GM23338 (cell line): ENCODE measurements at regions not wholly inside any gene's neighbourhood (a gene's known extent, or its start where the extent isn't known, plus 50 kb on each side); places are given as distances from the start of the nearest gene placed in this dataset.

Experiments used
- ATAC-seq: fragments of 200-7000 bp; cut with Tn5 transposase; 3 replicates; pipeline ENCODE4 v1.9.1; 2020
- DNase-seq: peaks from one replicate; pipeline ENCODE4 v3.0.0-alpha.2; 2015; ENCODE audit warnings: low spot score
- H2AFZ ChIP-seq: fragments of 200-600 bp; sonication (generic); 2 replicates; pipeline ENCODE4 v1.8.0; 2016; ENCODE audit warnings: antibody characterized with exemption, mild to moderate bottlenecking, moderate library complexity
- H3F3A ChIP-seq: fragments of 200-600 bp; sonication (generic); replicated peaks from 2 replicates; pipeline ENCODE4 v1.8.0; 2017; ENCODE audit warnings: antibody characterized with exemption, mixed run types, low read depth
- H3K27ac ChIP-seq: fragments of 200-600 bp; sonication (generic); 2 replicates; pipeline ENCODE4 v1.6.1; 2016; ENCODE audit warnings: low read depth
- H3K27me3 ChIP-seq: fragments of 200-600 bp; sonication (generic); 2 replicates; pipeline ENCODE4 v1.8.0; 2016; ENCODE audit warnings: mild to moderate bottlenecking, mixed run types, moderate library complexity; ENCODE audit not compliant: insufficient read depth
- H3K36me3 ChIP-seq: fragments of 200-600 bp; sonication (generic); 2 replicates; pipeline ENCODE4 v1.8.0; 2016; ENCODE audit warnings: mild to moderate bottlenecking; ENCODE audit not compliant: insufficient read depth
- H3K4me1 ChIP-seq: fragments of 200-600 bp; sonication (generic); 2 replicates; pipeline ENCODE4 v1.8.0; 2016; ENCODE audit warnings: mild to moderate bottlenecking, moderate library complexity; ENCODE audit not compliant: insufficient read depth
- H3K4me2 ChIP-seq: fragments of 200-600 bp; sonication (generic); 2 replicates; pipeline ENCODE4 v1.7.1; 2017; ENCODE audit warnings: mixed run types
- H3K4me3 ChIP-seq: fragments of 200-600 bp; sonication (generic); 2 replicates; pipeline ENCODE4 v1.6.1; 2016; ENCODE audit warnings: mixed run types
- H3K79me2 ChIP-seq: fragments of 200-600 bp; sonication (generic); replicated peaks from 2 replicates; pipeline ENCODE4 v1.8.0; 2017; ENCODE audit warnings: mild to moderate bottlenecking; ENCODE audit not compliant: insufficient read depth
- H3K9me2 ChIP-seq: fragments of 200-600 bp; sonication (generic); 2 replicates; pipeline ENCODE4 v1.8.0; 2017; ENCODE audit not compliant: insufficient read depth
- H4K20me1 ChIP-seq: fragments of 200-600 bp; sonication (generic); replicated peaks from 2 replicates; pipeline ENCODE4 v1.8.0; 2017; ENCODE audit warnings: mild to moderate bottlenecking; ENCODE audit not compliant: insufficient read depth
- H3K27ac Mint-ChIP-seq: 2 replicates; pipeline ENCODE4 v1.8.0; 2020; ENCODE audit warnings: inconsistent platforms, mild to moderate bottlenecking, moderate library complexity, mixed read lengths
- H3K27me3 Mint-ChIP-seq: 3 replicates; pipeline ENCODE4 v1.8.0; 2022; ENCODE audit warnings: low read depth, mild to moderate bottlenecking, moderate library complexity, mixed read lengths, inconsistent platforms; ENCODE audit not compliant: insufficient read depth, poor library complexity
- H3K36me3 Mint-ChIP-seq: 3 replicates; pipeline ENCODE4 v1.8.0; 2021; ENCODE audit warnings: low read depth, mild to moderate bottlenecking, inconsistent platforms, moderate library complexity, mixed read lengths
- H3K4me1 Mint-ChIP-seq: 3 replicates; pipeline ENCODE4 v1.8.0; 2020; ENCODE audit warnings: mild to moderate bottlenecking, inconsistent platforms, mixed read lengths
- H3K4me3 Mint-ChIP-seq: 3 replicates; pipeline ENCODE4 v1.8.0; 2021; ENCODE audit warnings: moderate library complexity, mild to moderate bottlenecking, inconsistent platforms, mixed read lengths
- H3K9me3 Mint-ChIP-seq: 3 replicates; pipeline ENCODE4 v1.8.0; 2020; ENCODE audit warnings: moderate library complexity, mild to moderate bottlenecking, inconsistent platforms, mixed read lengths
- CREB1 ChIP-seq: fragments of 250-450 bp; sonication (Bioruptor Pico); IDR thresholded peaks from 2 replicates; pipeline ENCODE4 v1.5.0; 2020; ENCODE audit warnings: low read depth, mild to moderate bottlenecking, moderate library complexity
- CTCF ChIP-seq, 2 experiments: fragments of 200-600 bp in 1 of 2; sonication (generic) in 1 of 2; conservative IDR thresholded peaks; 2 replicates each; pipeline versions ENCODE4 v1.5.1 to v1.6.1; 2016 to 2017; ENCODE audit warnings: antibody characterized with exemption in 2 of 2, low read depth in 2 of 2, mild to moderate bottlenecking in 2 of 2, moderate library complexity in 1 of 2
- ETS1 ChIP-seq: IDR thresholded peaks from 2 replicates; pipeline ENCODE4 v1.6.1; 2016; ENCODE audit warnings: antibody characterized with exemption
- JUNB ChIP-seq: IDR thresholded peaks from one replicate; pipeline ENCODE4 v1.6.1; 2016; ENCODE audit warnings: antibody characterized with exemption; ENCODE audit not compliant: unreplicated experiment
- POLR2AphosphoS5 ChIP-seq: IDR thresholded peaks from 2 replicates; pipeline ENCODE4 v1.6.1; 2016; ENCODE audit warnings: antibody characterized with exemption, low read depth
- REST ChIP-seq: IDR thresholded peaks from one replicate; pipeline ENCODE4 v1.6.1; 2018; ENCODE audit warnings: antibody characterized with exemption; ENCODE audit not compliant: unreplicated experiment
- ZNF331 ChIP-seq: fragments of 250-450 bp; sonication (Bioruptor Pico); IDR thresholded peaks from 2 replicates; pipeline ENCODE4 v1.5.0; 2020; ENCODE audit warnings: low read depth, mild to moderate bottlenecking, moderate library complexity
- ZNF462 ChIP-seq: fragments of 250-450 bp; sonication (Bioruptor Pico); IDR thresholded peaks from 2 replicates; pipeline ENCODE4 v1.5.0; 2020; ENCODE audit warnings: mild to moderate bottlenecking, moderate library complexity

GRCh38 chr2:8627692-8628085, 54.2 kb upstream of the ID2 start:
- Mint-ChIP-seq H3K27me3 (peaks cover 3% of the 10 kb centered on the region), H3K4me3 (no peak overlapping the region), H3K27ac (no peak overlapping the region), H3K4me1 (peaks cover 6% of the 10 kb centered on the region; the same call in 1 of the 3 replicates), H3K9me3 (no peaks in the 10 kb centered on the region; the same call in 2 of the 3 replicates), H3K36me3 (no peaks in the 10 kb centered on the region)
- ATAC-seq = peak; percentile 68
- Histone ChIP-seq H3K27ac (no peak overlapping the region), H4K20me1 (no peaks in the 10 kb centered on the region), H2AFZ (no peak overlapping the region), H3K79me2 (no peaks in the 10 kb centered on the region), H3K27me3 (no peaks in the 10 kb centered on the region), H3K4me3 (no peak overlapping the region), H3K36me3 (no peaks in the 10 kb centered on the region), H3K9me2 (no peaks in the 10 kb centered on the region), H3K4me1 (no peaks in the 10 kb centered on the region), H3F3A (no peaks in the 10 kb centered on the region), H3K4me2 (no peak overlapping the region)
- no peak for TF ChIP-seq ZNF331 (CRISPR knock-in tag)
- peak in 1 of 2 experiments; percentile 43; a peak in 2 of 4 replicates for TF ChIP-seq CTCF (conservative IDR thresholded peaks at IDR 0.05; ENCODE audit: low read depth in 2 of 2)
- DNase-seq = peak; percentile 22

GRCh38 chr2:8628179-8628865, 53.5 kb upstream of the ID2 start:
- H3K4me3 Mint-ChIP-seq = no peak overlapping the region
- ATAC-seq = peak; percentile 53
- H4K20me1 ChIP-seq = no peaks in the 10 kb centered on the region
- H3K79me2 ChIP-seq = no peaks in the 10 kb centered on the region
- no peak overlapping the region for H3K4me3 ChIP-seq
- H3K4me1 ChIP-seq = no peaks in the 10 kb centered on the region
- no peaks in the 10 kb centered on the region for H3K36me3 ChIP-seq
- H3K27ac ChIP-seq = no peak overlapping the region
- no peak overlapping the region for H3K4me2 ChIP-seq
- H3K4me1 Mint-ChIP-seq = peaks cover 2% of the 10 kb centered on the region; the same call in 1 of the 3 replicates
- H3K36me3 Mint-ChIP-seq = no peaks in the 10 kb centered on the region
- peak; percentile 24 for DNase-seq
- H3K27me3 ChIP-seq = no peaks in the 10 kb centered on the region
- H3K27me3 Mint-ChIP-seq = peaks cover 2% of the 10 kb centered on the region
- no peaks in the 10 kb centered on the region for H3F3A ChIP-seq
- H3K9me3 Mint-ChIP-seq = no peaks in the 10 kb centered on the region
- no peak overlapping the region for H2AFZ ChIP-seq
- no peaks in the 10 kb centered on the region for H3K9me2 ChIP-seq
- no peak overlapping the region for H3K27ac Mint-ChIP-seq
- TF ChIP-seq POLR2AphosphoS5 = no peak
- TF ChIP-seq ZNF462 (CRISPR knock-in tag) = no peak
- no peak for TF ChIP-seq CREB1 (CRISPR knock-in tag)
- TF ChIP-seq ETS1 = no peak
- TF ChIP-seq JUNB = no peak
- no peak for TF ChIP-seq ZNF331 (CRISPR knock-in tag)
- no peak for TF ChIP-seq REST
